Islet of Langerhans (tissue), 1 donor: ENCODE measurements at regions not wholly inside any gene's neighbourhood (a gene's known extent, or its start where the extent isn't known, plus 50 kb on each side); places are given as distances from the start of the nearest gene placed in this dataset.
"Not testable (repeated sequence)": the region's sequence is repeated elsewhere in the genome, so short reads cannot be mapped to it uniquely, and the experiment has no call there.

Experiments
- FAIRE-seq: peaks from one replicate; lab custom pipeline; 2011; peaks lifted over from hg19 to GRCh38; lab: Jason Lieb, UNC

DNA sequence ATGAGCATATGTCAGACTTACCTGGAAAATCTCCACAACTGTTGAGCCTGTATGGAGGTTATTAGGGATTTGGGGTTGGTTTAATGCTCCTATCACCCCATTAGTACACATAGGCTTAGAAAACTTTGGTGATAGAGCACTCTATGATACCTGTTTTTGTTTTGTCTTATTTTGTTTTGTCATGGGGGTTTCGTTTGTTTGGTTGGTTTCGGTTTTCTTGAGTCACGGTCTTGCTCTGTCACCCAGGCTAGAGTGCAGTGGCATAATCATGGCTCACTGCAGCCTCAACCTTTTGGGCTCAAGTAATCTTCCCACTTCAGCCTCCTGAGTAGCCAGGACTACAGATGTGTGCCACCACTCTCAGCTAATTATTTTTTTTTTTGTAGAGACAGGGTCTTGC, 70.0 kb downstream of the MZT1 start:
- FAIRE-seq: no peak

DNA sequence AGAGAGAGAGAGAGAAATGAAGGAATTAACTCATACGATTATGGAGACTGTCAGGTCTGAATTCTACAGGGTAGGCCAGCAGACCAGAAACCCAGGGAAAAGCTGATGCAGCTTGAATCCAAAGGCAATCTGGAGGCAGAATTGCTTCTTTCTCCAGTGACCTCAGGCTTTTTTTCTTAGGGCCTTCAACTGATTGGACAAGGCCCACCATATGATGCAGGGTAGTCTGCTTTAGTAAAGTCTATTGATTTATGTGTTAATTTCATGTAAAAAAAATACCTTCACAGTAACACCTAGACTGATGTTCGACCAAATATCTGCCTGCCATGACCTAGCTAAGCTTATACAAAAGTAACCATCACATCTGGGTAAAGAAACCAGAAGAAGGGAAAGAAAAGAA, 71.1 kb downstream of the MZT1 start:
- FAIRE-seq: no peak

DNA sequence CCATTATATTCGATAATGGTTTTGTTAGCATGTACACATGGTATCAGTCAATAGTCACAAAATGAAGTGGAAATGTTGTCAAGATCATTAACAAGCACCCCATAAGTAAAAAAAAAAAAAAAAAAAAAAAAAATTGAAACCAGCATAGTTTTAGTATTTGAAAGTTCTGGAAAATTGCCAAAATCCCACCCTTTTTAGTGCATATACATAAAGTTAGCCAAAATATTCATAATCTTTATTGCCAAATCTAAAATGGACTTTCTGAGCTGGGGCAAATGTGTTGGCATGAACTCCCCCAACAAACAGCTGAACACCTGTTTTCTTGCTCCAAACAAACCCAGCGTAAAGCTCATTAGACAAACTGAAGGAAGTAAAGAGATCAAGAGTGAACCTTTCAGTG, 73.9 kb downstream of the MZT1 start:
- FAIRE-seq: no peak

DNA sequence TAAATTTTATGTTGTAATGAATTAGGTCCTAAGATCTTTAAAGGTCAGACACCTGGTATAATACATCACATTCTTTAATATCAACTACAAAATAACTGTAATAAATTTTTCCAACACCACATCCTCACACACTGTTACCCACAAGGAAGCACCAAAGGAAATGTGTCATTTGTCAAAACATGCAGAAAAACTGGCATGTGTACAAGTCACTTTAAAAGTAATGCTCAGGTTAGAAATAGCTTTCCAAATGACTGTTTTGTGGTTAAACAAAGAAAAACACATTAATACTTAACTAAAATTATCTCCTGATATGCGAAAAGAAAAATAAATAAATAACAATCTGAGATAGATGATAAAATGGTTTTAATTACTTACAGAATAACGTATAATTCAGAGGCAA, 74.7 kb downstream of the MZT1 start:
- FAIRE-seq: peak; percentile 68

DNA sequence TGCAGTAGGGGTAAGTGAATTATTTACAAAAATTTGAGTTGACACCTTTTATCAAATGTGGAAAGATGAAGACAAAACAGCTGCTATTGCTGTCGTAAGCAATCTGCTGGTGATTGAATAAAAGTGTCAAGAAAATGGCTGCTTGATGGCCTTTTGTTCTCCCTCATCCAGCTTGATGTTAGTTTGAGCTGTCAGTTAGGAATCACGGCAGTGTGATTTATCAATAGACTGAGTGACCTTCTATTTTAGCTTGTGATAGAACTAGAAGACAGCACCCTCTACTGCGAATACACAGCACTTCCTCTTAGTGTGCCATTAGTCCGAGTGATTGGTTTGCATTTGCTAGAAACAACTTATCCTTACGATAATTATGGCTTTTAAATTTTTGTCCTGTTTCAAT, 76.3 kb downstream of the MZT1 start:
- peak; percentile 58 for FAIRE-seq

DNA sequence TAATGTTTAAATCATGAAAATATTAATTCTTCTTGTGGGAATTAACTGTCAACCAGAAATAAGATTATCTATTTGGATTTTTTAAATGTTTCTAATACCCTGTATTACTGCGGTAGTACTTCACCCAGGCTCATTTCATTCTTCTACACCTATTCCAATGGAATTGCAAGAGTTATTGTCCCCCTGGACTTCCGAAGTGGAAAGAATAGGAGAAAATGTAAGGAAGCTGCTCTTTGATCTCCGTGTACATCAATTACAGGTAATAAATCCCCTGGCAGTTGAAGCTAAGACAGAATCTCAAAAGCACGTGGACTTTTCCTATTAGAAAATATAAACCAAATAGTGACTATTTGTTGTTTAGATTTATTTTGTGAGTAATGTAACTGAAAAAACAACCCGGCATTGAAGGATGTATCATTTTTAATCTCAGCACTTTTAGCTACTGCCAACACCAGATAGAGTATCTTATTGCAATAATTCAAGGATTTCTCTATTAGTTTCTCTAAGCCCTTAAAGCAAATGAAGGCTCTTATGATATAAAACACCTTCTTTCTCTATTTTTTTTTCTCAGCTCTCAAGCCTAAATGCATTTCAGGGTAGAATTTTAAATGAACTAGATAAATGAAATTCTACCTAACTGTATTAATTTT, 77.3 kb downstream of the MZT1 start:
- FAIRE-seq: no peak

DNA sequence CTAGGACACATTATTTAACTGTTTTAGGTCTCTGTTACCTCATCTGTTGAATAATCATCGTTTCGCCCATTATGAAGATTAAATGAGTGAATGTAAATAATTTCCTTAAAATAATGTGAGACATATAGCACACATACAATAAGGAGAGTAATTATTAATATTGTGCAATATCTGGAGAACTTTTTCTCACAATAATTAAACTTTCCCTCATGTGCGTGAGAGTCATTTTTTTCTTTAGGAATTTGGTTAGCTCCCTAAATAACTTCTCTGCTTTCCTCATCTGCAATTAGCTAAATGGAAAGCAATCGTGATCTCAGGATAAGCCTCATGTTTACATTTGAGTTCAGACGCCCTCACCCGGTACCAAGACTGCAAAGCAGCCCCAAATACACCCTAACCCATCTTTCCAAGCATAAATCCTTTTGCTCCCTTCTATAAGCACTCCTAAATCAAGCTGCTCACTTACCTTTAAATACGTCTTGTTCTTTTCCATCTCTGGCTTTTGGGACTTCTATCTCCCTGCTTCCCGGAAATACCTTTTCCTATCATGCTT, 78.8 kb downstream of the MZT1 start:
- no peak for FAIRE-seq

DNA sequence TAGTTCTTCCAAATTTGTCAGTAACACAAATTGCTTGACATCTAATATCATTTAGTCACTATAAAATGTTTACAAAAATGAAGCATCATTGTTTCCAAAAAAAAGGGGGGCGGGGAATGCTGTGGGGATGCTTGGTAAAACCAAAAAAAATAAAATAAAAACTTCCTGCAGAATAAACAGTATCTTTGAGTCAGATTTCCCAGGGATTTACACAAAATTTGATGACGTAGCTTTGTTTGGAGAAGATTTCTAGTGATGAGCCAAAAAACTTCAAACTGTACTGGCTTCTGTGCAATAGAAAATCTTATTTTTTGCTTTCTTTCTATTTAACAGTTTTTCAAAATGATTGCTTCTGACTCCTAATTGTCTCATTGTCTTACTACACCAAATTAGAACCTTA, 80.0 kb downstream of the MZT1 start:
- no peak for FAIRE-seq

DNA sequence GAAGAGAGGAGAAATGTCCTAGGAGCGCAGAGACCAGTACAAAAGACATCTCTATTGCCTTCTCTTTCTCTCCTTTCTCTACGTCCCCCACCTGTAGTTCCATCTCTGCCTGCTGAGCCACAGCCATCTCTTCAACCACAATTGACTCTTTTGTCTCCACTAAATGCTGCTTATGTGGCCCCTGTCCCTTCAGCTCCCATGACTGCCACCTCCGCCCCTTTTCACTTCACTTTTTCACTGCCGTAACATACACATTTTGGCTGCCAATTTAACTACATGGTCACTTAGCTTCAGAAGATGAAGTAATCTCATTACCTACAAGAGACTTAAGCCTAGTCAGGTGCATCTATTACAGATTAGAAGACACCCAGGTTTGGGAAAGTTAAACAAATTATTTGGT, 81.9 kb downstream of the MZT1 start:
- no peak for FAIRE-seq

DNA sequence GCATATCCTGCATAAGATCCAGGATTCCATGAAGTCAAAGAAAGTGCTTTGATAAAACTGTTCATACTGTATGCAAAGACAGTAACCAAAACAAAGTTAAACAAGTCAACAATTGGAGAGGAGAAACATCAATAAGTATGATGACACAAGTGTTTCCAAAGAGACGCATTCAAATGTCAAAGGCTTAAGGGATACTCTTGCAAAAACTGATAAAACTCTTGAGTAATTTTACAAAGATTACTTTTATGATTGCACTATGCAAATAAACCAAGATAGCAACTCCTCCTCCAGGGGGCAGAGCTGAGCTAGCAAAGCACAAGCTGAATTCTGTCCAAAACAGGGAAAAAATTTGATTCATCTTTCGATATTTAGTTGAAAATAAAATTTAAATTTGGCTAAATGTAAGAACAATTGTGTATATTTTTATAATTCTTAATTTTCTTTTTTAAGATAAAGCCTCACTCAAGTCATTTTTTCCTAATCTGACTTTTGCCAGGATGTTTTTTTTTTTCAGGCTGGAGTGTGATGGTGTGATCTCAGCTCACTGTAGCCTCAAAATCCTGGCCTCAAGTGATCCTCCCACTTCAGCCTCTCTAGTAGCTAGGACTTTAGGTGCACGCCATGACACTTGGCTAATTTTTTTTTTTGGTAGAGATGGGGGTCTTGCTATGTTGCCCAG, 84.0 kb downstream of the MZT1 start:
- peak; percentile 85 for FAIRE-seq

DNA sequence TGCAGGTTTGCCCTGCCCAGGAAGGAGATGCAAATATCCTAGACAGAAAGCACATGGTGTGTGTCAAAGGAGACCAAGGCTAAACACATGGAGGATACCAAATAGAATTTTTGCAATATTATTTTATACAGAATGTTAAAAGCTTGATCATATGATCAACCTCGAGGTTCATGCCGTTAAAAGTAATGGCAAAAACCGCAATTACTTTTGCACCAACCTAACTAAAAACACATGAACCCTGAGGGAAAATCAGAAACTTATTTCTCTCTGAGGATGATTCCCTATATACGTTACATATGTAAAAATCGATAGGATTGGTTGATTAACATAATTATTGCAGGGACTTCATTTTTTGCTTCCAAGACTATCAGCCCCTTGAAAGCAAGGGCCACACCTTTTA, 88.1 kb downstream of the MZT1 start:
- FAIRE-seq: no peak

DNA sequence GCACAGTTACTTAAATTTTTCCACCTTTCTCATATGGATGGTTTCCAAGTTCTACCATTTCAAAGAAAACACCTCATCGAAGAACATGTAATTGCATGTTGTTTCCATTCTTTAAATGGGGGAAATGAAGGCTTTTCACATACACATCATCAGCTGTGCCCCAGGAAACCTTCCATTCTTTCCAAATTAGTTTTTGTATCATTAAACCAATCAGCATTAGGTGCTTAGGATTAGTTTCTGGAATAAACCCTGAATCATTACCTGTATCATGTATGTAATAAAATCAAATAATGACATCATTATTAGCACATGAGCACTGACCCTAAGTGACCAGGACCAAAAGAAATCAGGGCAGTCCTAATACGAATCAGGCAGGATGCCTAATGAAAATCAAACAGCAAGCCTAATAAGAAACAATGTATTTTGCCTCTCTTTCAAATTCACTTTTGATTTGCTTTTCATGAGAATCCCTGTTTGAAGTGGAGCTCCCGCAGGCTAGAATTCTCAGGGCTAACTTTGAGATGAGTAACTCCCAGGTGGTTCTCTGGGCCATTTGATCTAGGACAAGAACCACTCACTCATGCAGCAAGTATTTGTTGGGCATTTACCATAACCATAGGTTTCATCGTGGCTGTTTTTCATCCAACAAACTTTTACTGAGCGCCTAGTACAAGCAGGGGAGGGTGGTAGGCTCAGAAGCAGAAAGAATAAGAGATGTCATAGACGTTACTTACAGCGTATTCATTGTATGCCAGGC, 89.2 kb downstream of the MZT1 start:
- FAIRE-seq: no peak

DNA sequence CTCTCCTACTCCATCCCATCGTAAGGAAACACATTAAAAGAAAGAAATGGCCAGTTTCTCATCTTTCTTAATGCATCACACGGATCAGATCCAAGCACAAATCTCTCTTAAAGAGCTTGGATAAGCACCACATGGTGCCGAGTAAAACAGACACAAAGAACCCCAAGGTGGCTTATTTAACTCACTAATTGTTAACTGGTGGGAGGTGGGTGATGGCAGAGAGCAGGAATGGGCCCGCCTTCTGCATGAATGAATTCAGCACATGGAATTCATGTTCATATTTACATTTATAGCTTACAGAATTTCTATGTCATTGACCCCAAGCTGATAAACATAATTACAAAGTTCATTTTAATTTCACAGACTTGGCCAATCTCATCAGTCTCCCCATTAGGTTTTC, 89.9 kb downstream of the MZT1 start:
- FAIRE-seq: no peak

DNA sequence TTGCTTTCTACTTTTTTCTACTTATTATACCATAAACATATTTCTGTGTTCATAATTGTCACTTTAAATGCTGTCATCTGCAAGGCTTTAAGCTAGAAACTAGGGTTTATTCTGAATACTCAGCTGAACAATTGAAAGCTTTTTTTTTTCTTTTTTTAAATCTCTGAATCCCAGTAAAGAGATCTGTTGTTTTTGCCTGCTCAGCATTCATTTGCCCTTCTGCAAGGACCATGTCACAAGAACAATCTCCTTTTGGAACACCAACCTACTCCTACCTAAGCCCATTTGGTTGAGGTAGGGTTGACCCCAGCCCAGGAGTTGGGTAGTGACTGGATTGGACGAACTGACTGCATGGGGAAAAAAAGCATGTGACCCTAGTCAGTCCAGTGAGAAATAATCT, 92.6 kb downstream of the MZT1 start:
- FAIRE-seq: no peak

DNA sequence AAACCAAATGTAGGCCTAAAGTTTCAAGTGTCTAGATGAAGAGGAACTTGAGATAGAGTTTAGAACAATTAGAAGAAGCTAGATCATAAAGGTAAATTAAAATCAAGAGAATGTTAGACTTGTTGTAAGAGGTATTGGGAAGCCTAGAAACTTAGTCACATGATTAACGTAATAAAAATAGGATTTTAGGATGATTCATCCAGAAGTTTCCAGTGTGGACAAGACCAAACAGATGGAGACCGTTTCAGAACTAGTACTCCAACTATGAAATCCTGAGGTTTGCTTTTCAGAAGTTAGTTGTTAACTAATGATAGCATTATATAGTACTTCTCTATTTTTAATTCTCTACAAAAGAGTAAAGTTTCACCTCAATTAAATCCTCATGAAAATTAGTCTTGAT, 104.9 kb downstream of the MZT1 start:
- no peak for FAIRE-seq

DNA sequence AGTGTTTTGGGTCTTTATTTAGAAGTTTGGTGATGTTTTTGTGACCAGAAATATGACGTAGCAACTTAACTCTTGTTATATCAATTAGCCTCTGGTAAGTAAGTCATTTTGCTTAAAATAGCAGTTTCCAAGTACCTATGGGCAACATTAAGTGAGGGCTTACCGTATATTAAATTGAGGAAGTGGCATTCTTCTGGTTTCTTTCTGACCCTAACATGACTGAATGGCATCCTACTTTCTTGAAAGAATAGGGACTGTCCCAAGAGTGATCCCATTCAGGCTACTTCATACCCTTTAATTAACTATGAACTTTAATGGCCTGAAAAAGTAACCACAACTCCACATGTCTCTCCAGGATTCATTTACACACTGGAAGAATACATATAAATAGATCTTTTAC, 106.6 kb downstream of the MZT1 start:
- FAIRE-seq: no peak

DNA sequence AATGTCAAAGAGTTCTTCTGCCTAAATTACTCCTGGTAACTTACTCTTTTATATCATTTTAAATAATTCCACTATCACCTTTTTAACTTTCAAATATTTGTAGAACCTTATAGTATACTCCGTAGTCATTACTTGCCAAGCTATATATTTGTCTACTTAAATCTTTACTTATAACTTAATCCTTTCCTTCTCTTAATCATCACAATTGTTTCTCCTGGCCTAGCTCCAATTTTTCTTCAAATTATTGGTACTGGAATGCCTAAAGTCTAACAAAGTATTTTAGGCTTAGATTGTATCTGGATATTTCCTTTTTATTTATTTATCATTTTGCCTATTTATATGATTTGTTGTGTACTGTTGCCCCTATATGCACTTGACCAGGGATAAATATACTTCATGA, 109.5 kb downstream of the MZT1 start:
- no peak for FAIRE-seq

DNA sequence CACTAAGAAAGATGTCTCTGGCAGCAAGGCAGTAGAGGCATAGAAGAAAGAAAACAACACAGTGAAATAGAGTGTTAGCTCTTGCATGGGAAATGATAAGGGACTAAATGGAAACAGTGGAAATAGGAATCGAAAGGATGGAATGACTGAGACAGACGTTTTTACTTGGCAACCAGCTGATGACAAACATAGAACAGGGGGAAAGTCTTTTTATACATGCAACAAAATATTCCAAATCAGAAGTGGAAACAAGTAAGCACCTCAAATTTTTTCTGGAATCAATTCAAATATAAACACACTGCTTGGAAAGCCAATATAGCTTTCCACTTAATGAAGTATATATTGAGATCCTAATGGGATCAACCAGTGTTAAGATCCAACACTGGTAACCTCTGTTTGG, 110.2 kb downstream of the MZT1 start:
- FAIRE-seq: no peak

DNA sequence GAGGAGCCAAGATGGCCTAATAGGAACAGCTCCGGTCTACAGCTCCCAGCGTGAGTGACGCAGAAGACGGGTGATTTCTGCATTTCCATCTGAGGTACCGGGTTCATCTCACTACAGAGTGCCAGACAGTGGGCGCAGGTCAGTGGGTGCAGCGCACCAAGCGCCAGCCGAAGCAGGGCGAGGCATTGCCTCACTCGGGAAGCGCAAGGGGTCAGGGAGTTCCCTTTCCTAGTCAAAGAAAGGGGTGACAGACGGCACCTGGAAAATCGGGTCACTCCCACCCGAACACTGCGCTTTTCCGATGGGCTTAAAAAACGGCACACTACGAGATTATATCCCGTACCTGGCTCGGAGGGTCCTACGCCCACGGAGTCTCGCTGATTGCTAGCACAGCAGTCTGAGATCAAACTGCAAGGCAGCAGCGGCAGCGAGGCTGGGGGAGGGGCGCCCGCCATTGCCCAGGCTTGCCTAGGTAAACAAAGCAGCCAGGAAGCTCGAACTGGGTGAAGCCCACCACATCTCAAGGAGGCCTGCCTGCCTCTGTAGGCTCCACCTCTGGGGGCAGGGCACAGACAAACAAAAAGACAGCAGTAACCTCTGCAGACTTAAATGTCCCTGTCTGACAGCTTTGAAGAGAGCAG, 117.1 kb downstream of the MZT1 start:
- not testable (repeated sequence) for FAIRE-seq

DNA sequence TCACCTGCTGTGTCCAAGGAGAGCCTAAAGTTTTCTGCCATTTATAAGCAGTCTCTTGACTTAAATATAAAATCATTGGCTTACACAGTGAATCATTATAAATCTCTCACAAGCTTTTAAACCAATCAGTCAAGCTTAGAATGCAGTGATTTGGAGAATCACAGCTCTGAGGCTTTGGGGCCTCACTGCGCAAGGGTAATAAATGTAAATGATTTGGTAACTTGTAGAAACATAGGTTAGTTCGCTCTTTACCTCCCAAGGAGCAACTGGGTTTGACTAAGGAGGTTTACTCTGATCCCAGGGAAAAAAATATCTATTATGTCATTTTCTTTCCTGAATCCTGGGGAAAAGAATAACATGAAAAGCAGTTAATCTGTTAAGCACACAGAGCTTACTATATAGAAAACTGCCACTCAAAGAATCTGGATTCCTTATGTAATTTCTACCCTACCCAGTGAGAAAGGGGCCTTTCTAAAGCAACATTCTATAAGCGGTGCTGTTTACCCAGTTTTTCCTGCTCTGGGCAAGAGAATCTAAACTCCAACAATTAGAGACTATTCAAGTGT, 128.2 kb downstream of the MZT1 start:
- FAIRE-seq: no peak

DNA sequence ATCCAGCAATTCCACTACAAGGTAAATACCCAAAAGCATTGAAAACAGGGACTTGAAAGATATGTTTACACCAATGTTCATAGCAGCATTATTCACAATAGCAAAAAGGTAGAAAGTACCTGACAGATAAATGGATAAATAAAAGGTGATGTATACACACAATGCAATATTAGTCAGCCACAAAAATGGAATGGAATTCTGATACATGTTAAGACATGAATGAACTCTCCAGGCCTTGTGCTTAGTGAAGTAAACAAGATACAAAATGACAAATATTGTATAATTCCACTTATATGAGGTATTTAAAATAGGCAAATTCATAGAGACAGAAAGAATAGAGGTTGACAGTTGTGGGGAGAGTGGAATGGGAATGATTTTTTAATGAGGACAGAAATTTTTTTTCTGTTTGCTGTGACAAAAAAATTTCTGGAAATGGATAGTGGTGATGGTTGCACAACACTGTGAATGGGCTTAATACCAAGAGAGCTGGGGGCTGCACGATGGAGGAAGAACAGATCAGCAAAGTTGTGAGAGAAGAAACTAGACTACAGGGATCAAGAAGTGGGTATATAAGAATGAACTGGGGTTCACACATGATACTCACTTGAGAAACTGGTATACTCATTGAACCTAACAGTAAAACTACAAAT, 137.2 kb downstream of the MZT1 start:
- no peak for FAIRE-seq

DNA sequence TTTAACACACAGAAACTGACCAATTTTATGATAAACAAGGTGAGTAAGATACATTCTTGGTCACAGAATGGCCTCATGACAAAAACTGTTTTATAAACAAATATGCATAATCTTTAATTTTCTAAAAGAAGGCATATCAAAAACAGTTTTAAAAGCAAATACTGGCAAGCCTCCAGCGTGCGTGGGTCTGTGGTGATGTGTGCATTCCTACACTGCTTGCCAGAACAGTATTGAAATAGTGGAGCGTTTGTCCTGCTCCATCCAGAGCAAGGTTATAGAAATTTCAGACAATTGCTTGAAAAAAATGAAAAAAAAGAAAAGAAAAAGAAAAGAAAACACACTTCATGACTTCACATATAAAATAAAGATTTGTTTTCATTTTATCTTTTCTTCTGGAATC, 140.9 kb downstream of the MZT1 start:
- no peak for FAIRE-seq
